DOHH2 (cell line): ENCODE measurements at regions not wholly inside any gene's neighbourhood (a gene's known extent, or its start where the extent isn't known, plus 50 kb on each side); places are given as distances from the start of the nearest gene placed in this dataset.
"Not testable (repeated sequence)": the region's sequence is repeated elsewhere in the genome, so short reads cannot be mapped to it uniquely, and the experiment has no call there.

Experiments
- CTCF ChIP-seq: fragments of 200-600 bp; sonication (generic); IDR thresholded peaks from one replicate; pipeline ENCODE4 v1.5.1; 2014; ENCODE audit warnings: antibody characterized with exemption, mild to moderate bottlenecking, low read depth, low read length; ENCODE audit not compliant: poor library complexity, severe bottlenecking
- EZH2phosphoT487 ChIP-seq: fragments of 200-600 bp; sonication (generic); IDR thresholded peaks from 2 replicates; pipeline ENCODE4 v1.6.1; 2017; ENCODE audit warnings: borderline replicate concordance, mild to moderate bottlenecking, antibody characterized with exemption, low read length, moderate library complexity, mixed read lengths

GRCh38 chr7:76879733-76880288, 152.3 kb downstream of the SPDYE17 start:
- not testable (repeated sequence) for TF ChIP-seq CTCF, EZH2phosphoT487
